Lower leg skin (tissue), 3 donors: ENCODE measurements at regions not wholly inside any gene's neighbourhood (a gene's known extent, or its start where the extent isn't known, plus 50 kb on each side); places are given as distances from the start of the nearest gene placed in this dataset.

Source experiments
- CTCF ChIP-seq, 3 donors: fragments of 450-650 bp; IDR thresholded peaks; one replicate each; pipeline ENCODE4 v1.5.1; 2016; ENCODE audit warnings: antibody characterized with exemption in 3 of 3, mild to moderate bottlenecking in 3 of 3, moderate library complexity in 2 of 3
- POLR2A ChIP-seq, 2 donors: fragments of 450-650 bp; IDR thresholded peaks; one replicate each; pipeline ENCODE4 v1.6.1; 2016 to 2017; ENCODE audit warnings: antibody characterized with exemption in 2 of 2, mild to moderate bottlenecking in 1 of 2, moderate library complexity in 1 of 2

GRCh38 chr10:7107285-7107684, 303.5 kb downstream of the SFMBT2 start:
- TF ChIP-seq CTCF (IDR thresholded peaks at IDR 0.05) (no peak), POLR2A (IDR thresholded peaks at IDR 0.05) (no peak)
